H54 (cell line): ENCODE measurements at regions not wholly inside any gene's neighbourhood (a gene's known extent, or its start where the extent isn't known, plus 50 kb on each side); places are given as distances from the start of the nearest gene placed in this dataset.

Source experiments
- DNase-seq: peaks from one replicate; pipeline ENCODE4 v3.0.0; 2011; ENCODE audit warnings: low spot score, mixed read lengths; ENCODE audit not compliant: insufficient read length
- FAIRE-seq: peaks from 3 replicates; lab custom pipeline; 2011; peaks lifted over from hg19 to GRCh38; lab: Jason Lieb, UNC
- POLR2A ChIP-seq: IDR thresholded peaks from 2 replicates; pipeline ENCODE4 v1.6.1; 2011; ENCODE audit warnings: low read depth, mild to moderate bottlenecking, low read length

DNA sequence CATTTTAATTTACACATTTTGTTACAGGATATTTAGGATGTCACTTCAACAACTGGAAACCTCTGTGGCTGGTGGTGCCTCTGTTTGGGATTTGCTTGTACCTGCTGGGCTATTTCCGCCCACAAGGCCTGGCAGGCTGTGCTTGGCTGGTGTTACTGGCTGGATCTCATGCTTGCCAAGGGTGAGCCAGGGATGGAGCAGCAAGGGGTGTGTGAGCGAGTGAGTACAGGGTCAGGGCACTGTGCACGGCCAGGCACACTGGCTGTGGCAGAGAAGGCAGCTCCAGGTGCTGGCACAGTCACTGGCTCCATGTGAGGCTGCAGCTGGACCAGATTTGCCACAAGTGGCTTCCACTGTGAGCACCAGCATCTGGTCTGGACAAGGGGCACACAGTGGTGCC lies 1254.8 kb downstream of the SLITRK5 start:
- FAIRE-seq (no peak), DNase-seq (no peak)
- no peak for TF ChIP-seq POLR2A

DNA sequence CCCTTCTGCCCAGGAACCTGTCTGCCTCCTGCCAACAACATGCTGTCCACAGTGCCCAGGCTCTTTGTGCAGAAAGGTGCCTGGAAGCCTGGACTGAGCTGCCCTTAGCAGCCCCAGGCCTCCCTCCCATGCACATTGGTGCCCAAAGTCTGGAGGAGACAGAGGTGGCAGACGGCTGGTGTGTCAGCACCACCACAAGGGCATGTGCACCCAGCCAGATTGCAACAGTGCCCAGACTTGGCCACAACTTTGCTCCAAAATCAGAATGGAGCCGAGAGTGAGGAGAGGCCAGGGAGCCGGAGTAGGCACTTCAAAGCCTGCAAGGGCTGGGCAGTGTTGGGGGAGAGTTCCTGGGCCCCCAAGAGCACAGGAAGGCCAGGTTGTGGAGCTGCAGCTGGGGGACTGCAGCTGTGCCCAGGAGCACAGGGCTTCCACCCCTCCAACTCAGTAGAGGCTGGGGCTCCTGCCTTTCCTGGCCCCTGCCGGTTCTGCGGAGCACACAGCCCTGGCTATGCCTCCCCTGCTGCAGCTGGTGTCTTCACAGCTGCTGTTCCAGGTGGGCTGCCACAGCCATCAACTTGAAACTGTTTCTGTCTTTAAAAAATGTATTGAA lies 1255.8 kb downstream of the SLITRK5 start:
- FAIRE-seq (no peak), DNase-seq (no peak)
- no peak for TF ChIP-seq POLR2A

DNA sequence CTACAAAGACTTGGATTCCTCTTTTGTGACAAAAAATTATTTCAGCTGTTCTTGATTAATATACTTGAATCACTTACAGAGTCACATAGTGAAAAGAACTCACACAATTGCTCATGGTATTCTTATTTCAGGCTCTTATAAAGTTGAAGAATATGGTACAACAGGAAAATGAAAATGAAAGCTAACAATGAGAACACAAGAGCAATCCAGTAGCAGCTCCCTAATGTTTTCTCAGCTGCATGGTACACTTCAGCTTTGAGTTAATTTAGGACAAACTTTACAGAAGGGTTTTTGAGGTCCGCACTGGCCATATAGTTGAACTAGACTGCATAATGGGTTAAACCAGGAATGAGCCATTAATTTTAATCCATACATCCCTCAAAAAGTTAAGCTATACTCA lies 1261.8 kb downstream of the SLITRK5 start:
- peak; percentile 79 for FAIRE-seq
- no peak for DNase-seq
- TF ChIP-seq POLR2A = no peak

DNA sequence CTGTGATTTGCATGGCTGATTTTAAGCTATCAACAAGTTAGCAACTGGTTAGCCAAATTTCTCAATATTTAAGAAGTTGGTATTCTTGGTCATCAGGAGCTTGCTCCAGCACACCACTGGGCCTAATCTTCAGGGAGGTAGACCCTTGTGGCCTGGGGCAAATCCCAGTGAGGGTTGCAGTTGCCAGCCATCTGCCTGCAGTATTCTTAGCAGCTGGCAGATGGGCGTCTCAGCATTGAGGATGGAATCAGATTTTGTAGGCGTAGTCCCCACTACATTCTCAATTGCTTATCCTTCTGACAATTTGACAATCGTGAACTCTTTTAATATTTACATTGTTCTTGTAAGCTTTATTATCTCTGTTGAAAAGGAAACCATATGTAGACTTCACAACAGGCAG lies 1266.2 kb downstream of the SLITRK5 start:
- no peak for DNase-seq

DNA sequence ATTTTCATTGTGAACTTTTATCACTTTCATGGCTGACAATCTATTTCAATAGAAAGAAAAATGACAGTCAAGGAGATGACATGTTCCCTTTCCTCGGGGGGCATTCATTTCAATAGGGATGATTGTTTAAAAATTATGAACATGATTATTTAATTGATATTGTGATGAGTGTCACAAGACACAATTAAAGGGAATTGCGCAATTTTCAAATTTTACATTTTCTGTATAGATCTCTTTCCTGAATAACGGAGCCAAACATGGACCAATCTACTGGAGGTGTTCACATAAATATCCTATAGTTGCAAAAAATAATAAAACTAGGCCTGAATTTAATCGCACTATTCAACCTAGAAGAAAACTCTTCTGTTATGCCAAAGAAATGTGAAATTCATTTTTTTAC lies 1274.6 kb downstream of the SLITRK5 start:
- TF ChIP-seq POLR2A = no peak
- FAIRE-seq (no peak), DNase-seq (no peak)

More for the DNA sequence above, 1266.2 kb downstream of the SLITRK5 start:
- TF ChIP-seq POLR2A = no peak
- no peak for FAIRE-seq

DNA sequence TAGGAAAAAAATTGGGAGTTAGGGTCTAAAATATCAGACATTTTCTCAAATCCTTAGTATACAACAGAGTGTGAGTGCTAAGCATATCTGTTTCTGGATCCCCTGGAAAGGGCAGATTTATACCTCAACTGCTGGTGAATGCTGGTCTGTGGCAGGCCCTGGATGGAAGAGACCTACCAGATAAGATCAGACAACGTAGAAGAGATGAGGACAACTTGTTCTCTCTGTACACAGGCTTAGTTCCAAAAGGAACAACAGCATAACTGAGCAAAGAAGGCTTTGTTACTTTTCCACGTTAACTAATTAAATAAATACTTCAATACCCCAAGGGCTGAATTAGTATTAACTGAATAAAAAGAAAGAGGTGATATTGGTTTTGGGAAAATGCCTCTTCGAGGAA lies 1277.3 kb downstream of the SLITRK5 start:
- no peak for DNase-seq
- FAIRE-seq = no peak
- TF ChIP-seq POLR2A = no peak

DNA sequence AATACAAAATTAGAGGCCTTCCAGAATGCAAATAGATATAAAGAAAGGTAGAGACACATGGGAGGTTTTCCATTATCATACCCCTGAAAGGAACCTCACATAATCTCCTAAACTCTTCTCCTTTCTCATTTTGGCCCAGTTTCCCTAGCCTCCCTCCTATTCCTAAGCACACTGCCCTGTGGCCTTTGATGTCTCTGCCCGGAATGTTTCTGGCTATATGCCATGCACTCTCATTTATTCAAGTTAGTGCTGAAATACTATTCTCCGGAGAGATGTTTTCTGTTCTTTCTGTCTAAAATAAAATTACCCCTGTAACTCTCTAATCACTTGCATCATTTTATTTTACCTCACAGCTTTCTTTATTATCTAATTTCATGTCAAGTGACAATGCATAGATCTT lies 1287.7 kb downstream of the SLITRK5 start:
- TF ChIP-seq POLR2A = no peak
- DNase-seq = no peak
- FAIRE-seq = no peak

DNA sequence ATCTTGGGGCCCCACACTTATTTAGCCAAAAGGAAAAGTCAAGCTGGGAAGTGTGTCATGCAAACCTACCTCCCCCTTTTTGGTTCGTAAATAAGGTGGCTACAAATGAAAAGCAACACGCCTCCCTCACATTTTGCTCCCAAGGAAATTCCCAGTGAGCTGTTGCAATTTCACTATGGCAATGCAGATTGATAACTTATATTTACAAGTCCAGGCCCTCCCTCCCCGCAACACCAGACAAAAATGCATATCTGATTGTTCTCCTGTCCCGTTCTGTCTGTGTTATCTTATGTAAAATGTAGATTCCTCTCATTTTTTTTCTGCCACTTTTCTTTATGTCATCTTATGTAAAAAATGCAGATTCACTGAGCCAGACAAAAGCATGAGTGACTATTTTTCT lies 1305.3 kb downstream of the SLITRK5 start:
- DNase-seq (no peak), FAIRE-seq (no peak)
- no peak for TF ChIP-seq POLR2A

DNA sequence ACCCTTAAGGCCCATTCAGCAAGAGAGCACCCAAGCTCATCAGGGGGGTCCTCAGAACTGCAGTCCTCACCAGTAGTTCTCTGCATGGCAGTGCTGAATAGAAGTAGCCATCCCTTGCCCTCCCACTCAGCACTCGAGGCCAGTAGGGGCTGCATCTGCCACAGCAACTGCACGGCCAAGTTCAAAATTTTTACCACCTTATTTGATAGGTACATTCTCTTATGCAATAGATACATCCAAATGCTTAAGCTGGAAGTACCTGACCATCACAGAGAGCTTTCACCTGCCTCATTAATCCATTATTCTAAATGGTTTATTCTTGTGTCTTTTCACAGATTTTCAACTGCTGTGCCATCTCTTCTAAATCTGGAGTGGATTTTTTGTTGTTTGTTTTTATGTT lies 1307.4 kb downstream of the SLITRK5 start:
- no peak for TF ChIP-seq POLR2A
- DNase-seq (no peak), FAIRE-seq (no peak)

DNA sequence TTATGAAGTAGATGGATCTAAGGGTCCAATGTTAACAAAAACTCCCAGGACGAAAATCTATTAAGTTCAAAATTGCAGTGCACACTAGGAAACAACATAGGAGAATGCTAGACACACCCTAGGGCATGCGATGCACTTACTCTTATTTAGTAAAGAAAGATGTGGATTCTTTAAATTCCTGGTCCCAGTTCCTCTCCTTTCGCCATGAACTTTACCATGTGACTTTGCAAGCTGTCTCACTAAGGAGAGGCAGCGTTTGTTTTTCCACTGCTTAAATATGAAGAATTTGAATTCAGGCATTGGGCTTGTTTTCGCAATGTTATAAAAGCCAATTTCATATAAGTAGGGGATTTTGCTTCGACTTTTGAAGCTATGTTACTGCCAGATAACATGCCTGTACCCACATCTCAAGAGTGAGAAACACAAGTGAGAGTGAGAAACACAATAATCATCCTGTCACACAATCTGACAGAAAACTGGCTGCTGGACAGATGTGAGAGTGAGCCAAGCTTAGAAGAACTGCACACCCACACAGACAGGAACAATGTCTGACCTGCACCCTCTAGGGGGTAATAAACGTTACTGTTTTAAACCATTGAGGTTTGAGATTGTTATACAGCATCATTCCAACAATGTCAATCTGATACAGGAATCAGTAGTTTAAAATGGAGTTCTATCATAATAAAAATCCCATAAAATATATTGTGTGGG lies 1308.4 kb downstream of the SLITRK5 start:
- DNase-seq (no peak), FAIRE-seq (peak; percentile 79)
- TF ChIP-seq POLR2A = no peak

DNA sequence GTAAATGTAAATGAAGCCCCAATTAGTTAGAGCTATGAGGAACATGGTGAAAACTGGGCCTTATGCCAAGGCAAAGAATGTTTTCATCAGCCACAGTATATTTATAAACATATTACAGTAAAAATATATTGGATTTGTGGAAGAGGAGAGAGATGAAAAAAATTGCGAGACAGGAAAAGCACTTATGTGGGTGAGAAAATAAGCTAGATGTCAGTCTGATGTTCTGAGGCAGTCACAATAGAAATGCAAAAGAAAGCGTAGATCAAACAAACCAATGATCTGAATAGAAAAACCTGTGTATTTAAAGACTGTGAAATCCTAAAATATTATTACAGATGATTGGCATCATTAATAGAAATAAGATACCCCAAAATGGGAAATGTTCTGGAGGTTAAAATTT lies 1332.5 kb downstream of the SLITRK5 start:
- FAIRE-seq = no peak
- no peak for TF ChIP-seq POLR2A
- no peak for DNase-seq

DNA sequence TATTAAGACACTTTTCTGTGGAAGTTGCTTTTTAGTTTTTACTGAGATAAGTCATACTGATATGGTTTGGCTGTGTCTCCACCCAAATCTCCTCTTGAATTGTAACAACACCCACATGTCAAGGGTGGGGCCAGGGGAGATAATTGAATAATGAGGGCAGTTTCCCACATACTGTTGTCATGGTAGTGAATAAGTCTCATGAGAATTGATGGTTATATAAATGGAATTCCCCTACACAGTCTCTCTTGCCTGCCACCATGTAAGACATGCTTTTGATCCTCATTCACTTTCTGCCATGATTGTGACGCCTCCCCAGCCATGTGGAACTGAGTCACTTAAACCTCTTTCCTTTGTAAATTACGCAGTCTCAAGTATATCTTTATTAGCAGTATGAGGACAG lies 1340.4 kb downstream of the SLITRK5 start:
- no peak for DNase-seq
- no peak for TF ChIP-seq POLR2A
- no peak for FAIRE-seq

DNA sequence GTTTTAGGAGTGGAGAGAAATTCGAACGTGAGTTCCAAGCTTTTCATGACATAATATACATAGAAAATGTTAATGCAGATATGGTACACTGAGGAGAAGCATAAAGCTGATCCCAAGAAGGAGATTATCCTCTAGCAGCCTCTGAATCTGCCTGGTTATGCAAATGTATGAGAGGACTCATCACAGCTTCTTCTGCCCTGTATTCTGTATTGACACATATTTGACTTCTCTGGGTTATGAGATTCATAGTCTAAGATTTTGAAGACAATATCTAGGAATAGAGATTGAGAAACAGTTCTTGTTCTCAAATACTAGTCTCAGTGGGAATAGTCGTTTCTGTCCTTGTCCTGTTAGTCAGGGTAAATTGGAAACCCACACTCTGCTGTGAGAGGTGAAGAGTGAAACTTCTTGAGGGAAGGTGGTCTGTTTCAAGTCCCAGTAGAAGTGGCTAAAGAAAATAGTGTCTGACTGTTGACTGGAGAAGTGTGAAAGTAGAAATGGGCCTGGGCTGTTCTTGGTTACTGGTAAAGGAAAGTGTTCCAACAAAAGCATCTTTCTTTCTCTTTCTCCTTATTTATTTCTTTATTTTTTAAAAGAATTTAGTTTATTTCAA lies 1356.6 kb downstream of the SLITRK5 start:
- DNase-seq (no peak), FAIRE-seq (no peak)
- no peak for TF ChIP-seq POLR2A

DNA sequence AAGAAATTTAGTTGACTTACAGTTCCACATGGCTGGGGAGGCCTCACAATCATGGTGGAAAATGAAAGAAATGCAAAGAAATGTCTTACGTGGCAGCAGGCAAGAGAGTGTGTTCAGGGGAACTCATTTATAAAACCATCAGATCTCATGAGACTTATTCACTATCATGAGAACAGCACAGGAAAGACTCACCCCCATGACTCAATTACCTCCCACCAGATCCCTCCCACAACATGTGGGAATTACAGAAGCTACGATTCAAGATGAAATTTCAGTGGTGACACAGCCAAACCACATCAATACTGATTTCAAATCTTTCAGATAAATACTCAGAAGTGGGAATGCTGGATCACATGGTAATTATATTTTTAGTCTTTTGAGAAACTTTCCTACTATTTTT lies 1357.9 kb downstream of the SLITRK5 start:
- FAIRE-seq (no peak), DNase-seq (no peak)
- TF ChIP-seq POLR2A = no peak

DNA sequence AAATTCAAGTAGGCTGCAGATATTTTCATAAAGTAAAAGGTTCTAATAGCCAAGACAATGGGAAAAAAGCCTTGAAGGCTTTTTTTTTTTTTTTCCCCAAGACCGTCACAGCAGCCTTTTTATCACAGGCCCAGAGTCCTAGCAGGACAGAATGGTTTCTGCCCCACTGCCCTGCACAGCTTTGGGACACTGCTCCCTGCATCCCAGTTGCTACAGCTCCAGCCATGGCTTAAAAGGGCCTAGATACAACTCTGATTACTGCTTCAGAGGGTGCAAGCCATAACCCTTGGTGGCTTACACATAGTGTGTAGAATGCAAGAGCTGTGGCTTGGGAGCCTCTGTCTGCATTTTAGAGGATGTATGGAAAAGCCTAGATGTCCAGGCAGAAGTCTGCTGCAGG lies 1362.8 kb downstream of the SLITRK5 start:
- FAIRE-seq (no peak), DNase-seq (no peak)
- TF ChIP-seq POLR2A = no peak
